ENCODE measurements at regions not wholly inside any gene's neighbourhood (a gene's known extent, or its start where the extent isn't known, plus 50 kb on each side); places are given as distances from the start of the nearest gene placed in this dataset.

DNA sequence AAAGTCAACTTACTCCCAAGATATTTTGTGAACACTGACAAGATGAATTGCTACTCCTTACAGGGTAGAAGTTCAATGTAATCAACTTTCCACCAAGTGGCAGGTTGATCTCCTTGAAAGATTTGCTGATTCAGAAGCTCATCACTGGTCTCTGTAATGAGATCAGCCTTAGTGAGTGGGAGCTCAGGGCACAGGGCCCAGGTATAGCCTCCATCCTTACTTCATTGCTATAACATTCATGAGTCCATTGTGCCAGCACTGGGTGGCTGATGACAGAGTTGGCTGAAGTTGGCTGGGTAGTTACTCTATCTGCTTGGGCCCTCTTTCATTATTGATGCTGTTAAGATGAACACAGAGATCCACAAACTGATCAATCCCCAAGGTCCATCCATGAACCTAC is 379.0 kb downstream of the IRS1 start (continued):
- TF ChIP-seq, protein P1, sequence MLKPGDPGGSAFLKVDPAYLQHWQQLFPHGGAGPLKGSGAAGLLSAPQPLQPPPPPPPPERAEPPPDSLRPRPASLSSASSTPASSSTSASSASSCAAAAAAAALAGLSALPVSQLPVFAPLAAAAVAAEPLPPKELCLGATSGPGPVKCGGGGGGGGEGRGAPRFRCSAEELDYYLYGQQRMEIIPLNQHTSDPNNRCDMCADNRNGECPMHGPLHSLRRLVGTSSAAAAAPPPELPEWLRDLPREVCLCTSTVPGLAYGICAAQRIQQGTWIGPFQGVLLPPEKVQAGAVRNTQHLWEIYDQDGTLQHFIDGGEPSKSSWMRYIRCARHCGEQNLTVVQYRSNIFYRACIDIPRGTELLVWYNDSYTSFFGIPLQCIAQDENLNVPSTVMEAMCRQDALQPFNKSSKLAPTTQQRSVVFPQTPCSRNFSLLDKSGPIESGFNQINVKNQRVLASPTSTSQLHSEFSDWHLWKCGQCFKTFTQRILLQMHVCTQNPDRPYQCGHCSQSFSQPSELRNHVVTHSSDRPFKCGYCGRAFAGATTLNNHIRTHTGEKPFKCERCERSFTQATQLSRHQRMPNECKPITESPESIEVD (tag by site-specific recombination; IDR thresholded peaks at IDR 0.05), result no peak
- TF ChIP-seq ZNF629 (tag by site-specific recombination; IDR thresholded peaks at IDR 0.05), result no peak
- TF ChIP-seq, protein P2, sequence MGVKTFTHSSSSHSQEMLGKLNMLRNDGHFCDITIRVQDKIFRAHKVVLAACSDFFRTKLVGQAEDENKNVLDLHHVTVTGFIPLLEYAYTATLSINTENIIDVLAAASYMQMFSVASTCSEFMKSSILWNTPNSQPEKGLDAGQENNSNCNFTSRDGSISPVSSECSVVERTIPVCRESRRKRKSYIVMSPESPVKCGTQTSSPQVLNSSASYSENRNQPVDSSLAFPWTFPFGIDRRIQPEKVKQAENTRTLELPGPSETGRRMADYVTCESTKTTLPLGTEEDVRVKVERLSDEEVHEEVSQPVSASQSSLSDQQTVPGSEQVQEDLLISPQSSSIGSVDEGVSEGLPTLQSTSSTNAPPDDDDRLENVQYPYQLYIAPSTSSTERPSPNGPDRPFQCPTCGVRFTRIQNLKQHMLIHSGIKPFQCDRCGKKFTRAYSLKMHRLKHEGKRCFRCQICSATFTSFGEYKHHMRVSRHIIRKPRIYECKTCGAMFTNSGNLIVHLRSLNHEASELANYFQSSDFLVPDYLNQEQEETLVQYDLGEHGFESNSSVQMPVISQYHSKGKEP (tag by site-specific recombination; IDR thresholded peaks at IDR 0.05), result no peak

DNA sequence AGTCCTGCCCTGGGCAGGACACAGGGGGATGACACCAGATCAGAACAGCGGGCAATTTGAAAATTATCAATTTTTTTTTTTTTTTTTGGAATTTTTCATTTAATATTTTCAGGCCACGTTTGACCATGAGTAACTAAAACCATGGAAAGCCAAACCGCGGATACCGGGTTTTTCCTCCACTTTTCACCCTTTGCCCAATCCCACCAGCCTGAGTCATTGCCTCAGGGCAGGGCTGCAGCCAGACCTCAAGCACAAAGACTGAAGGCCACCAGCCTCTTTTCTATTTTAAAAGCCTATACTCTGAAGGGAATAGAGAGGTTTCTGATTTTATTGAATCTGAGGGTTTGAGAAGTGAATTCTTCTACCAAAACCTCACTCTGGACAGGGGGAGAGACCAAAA is 381.1 kb downstream of the IRS1 start:
- CTCF ChIA-PET, result no interaction called here
- H3K4me1 ChIP-seq (ENCODE audit: control insufficient read depth, insufficient read depth, low read length), result no peaks in the 10 kb centered on the region
- TF ChIP-seq ZNF239 (tag by site-specific recombination; IDR thresholded peaks at IDR 0.05) (no peak), ZFP41 (tag by site-specific recombination; IDR thresholded peaks at IDR 0.05; ENCODE audit: borderline replicate concordance) (no peak), ZNF701 (tag by site-specific recombination; IDR thresholded peaks at IDR 0.05) (no peak), GLIS1 (tag by site-specific recombination; IDR thresholded peaks at IDR 0.05) (no peak), ZNF830 (tag by site-specific recombination; IDR thresholded peaks at IDR 0.05; ENCODE audit: low read depth) (no peak), GLIS2 (tag by site-specific recombination; IDR thresholded peaks at IDR 0.05) (no peak), ZEB2 (tag by site-specific recombination; IDR thresholded peaks at IDR 0.05) (no peak), TCF7L2 (IDR thresholded peaks at IDR 0.05; ENCODE audit: borderline replicate concordance, low read depth, low read length) (no peak), ZNF175 (tag by site-specific recombination; IDR thresholded peaks at IDR 0.05) (no peak), EGR2 (tag by site-specific recombination; IDR thresholded peaks at IDR 0.05; ENCODE audit: low read depth) (no peak), ZNF354C (tag by site-specific recombination; IDR thresholded peaks at IDR 0.05; ENCODE audit: borderline replicate concordance, low read depth) (no peak), ZNF324 (tag by site-specific recombination; IDR thresholded peaks at IDR 0.05) (no peak), ZNF266 (tag by site-specific recombination; IDR thresholded peaks at IDR 0.05; ENCODE audit: low read depth) (no peak)
- TF ChIP-seq, protein P3, sequence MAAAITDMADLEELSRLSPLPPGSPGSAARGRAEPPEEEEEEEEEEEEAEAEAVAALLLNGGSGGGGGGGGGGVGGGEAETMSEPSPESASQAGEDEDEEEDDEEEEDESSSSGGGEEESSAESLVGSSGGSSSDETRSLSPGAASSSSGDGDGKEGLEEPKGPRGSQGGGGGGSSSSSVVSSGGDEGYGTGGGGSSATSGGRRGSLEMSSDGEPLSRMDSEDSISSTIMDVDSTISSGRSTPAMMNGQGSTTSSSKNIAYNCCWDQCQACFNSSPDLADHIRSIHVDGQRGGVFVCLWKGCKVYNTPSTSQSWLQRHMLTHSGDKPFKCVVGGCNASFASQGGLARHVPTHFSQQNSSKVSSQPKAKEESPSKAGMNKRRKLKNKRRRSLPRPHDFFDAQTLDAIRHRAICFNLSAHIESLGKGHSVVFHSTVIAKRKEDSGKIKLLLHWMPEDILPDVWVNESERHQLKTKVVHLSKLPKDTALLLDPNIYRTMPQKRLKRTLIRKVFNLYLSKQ (tag by site-specific recombination; IDR thresholded peaks at IDR 0.05; ENCODE audit: borderline replicate concordance), result no peak
- TF ChIP-seq, protein P4, sequence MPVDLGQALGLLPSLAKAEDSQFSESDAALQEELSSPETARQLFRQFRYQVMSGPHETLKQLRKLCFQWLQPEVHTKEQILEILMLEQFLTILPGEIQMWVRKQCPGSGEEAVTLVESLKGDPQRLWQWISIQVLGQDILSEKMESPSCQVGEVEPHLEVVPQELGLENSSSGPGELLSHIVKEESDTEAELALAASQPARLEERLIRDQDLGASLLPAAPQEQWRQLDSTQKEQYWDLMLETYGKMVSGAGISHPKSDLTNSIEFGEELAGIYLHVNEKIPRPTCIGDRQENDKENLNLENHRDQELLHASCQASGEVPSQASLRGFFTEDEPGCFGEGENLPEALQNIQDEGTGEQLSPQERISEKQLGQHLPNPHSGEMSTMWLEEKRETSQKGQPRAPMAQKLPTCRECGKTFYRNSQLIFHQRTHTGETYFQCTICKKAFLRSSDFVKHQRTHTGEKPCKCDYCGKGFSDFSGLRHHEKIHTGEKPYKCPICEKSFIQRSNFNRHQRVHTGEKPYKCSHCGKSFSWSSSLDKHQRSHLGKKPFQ (tag by site-specific recombination; IDR thresholded peaks at IDR 0.05), result no peak
- TF ChIP-seq, protein P5, sequence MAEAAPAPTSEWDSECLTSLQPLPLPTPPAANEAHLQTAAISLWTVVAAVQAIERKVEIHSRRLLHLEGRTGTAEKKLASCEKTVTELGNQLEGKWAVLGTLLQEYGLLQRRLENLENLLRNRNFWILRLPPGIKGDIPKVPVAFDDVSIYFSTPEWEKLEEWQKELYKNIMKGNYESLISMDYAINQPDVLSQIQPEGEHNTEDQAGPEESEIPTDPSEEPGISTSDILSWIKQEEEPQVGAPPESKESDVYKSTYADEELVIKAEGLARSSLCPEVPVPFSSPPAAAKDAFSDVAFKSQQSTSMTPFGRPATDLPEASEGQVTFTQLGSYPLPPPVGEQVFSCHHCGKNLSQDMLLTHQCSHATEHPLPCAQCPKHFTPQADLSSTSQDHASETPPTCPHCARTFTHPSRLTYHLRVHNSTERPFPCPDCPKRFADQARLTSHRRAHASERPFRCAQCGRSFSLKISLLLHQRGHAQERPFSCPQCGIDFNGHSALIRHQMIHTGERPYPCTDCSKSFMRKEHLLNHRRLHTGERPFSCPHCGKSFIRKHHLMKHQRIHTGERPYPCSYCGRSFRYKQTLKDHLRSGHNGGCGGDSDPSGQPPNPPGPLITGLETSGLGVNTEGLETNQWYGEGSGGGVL (tag by site-specific recombination; IDR thresholded peaks at IDR 0.05), result no peak
- TF ChIP-seq, protein P6, sequence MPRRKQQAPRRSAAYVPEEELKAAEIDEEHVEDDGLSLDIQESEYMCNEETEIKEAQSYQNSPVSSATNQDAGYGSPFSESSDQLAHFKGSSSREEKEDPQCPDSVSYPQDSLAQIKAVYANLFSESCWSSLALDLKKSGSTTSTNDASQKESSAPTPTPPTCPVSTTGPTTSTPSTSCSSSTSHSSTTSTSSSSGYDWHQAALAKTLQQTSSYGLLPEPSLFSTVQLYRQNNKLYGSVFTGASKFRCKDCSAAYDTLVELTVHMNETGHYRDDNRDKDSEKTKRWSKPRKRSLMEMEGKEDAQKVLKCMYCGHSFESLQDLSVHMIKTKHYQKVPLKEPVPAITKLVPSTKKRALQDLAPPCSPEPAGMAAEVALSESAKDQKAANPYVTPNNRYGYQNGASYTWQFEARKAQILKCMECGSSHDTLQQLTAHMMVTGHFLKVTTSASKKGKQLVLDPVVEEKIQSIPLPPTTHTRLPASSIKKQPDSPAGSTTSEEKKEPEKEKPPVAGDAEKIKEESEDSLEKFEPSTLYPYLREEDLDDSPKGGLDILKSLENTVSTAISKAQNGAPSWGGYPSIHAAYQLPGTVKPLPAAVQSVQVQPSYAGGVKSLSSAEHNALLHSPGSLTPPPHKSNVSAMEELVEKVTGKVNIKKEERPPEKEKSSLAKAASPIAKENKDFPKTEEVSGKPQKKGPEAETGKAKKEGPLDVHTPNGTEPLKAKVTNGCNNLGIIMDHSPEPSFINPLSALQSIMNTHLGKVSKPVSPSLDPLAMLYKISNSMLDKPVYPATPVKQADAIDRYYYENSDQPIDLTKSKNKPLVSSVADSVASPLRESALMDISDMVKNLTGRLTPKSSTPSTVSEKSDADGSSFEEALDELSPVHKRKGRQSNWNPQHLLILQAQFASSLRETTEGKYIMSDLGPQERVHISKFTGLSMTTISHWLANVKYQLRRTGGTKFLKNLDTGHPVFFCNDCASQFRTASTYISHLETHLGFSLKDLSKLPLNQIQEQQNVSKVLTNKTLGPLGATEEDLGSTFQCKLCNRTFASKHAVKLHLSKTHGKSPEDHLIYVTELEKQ (tag by site-specific recombination; IDR thresholded peaks at IDR 0.05; ENCODE audit: borderline replicate concordance), result no peak
- TF ChIP-seq, protein P7, sequence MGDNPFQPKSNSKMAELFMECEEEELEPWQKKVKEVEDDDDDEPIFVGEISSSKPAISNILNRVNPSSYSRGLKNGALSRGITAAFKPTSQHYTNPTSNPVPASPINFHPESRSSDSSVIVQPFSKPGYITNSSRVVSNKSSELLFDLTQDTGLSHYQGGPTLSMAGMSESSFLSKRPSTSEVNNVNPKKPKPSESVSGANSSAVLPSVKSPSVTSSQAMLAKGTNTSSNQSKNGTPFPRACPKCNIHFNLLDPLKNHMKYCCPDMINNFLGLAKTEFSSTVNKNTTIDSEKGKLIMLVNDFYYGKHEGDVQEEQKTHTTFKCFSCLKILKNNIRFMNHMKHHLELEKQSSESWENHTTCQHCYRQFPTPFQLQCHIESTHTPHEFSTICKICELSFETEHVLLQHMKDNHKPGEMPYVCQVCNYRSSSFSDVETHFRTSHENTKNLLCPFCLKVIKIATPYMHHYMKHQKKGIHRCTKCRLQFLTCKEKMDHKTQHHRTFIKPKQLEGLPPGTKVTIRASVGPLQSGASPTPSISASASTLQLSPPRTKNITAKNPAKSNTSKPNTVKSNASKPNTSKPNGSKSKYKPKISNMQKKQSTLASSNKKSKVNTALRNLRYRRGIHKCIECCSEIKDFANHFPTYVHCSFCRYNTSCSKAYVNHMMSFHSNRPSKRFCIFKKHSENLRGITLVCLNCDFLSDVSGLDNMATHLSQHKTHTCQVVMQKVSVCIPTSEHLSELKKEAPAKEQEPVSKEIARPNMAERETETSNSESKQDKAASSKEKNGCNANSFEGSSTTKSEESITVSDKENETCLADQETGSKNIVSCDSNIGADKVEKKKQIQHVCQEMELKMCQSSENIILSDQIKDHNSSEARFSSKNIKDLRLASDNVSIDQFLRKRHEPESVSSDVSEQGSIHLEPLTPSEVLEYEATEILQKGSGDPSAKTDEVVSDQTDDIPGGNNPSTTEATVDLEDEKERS (tag by site-specific recombination; IDR thresholded peaks at IDR 0.05), result no peak

More for the DNA sequence above, 381.1 kb downstream of the IRS1 start:
- no peaks in the 10 kb centered on the region for H3K9me3 ChIP-seq (ENCODE audit: control insufficient read depth, insufficient read depth, low read depth, low read length)
- H3K36me3 ChIP-seq (ENCODE audit: control insufficient read depth in 2 of 2, insufficient read depth in 1 of 2, low read length in 2 of 2), result no peaks in the 10 kb centered on the region
- H3K4me3 ChIP-seq (ENCODE audit: low read depth, low read length), result no peak overlapping the region
- POLR2A ChIA-PET, result no interaction called here
- no peak overlapping the region for H3K27ac ChIP-seq (ENCODE audit: extremely low read depth, low read depth, low read length)
